ENCODE measurements at regions not wholly inside any gene's neighbourhood (a gene's known extent, or its start where the extent isn't known, plus 50 kb on each side); places are given as distances from the start of the nearest gene placed in this dataset.

- in situ Hi-C loops (cut with HindIII; ENCODE audit: low pct_ligation_motif_present, low sequenced_read_pairs) = no loop called here
- Histone ChIP-seq H3K27me3 (replicated peaks) (no peaks in the 10 kb centered on the region), H3K36me3 (replicated peaks) (no peaks in the 10 kb centered on the region), H3K4me3 (ENCODE audit: low read depth, low read length) (no peak overlapping the region), H3K27ac (no peak overlapping the region)
- DNase-seq = no peak
- no peak for TF ChIP-seq CTCF (IDR thresholded peaks at IDR 0.05; ENCODE audit: low read depth, low read length, missing control alignments)
Observed at GRCh38 chr4:58272311-58272710, 1162.1 kb upstream of the IGFBP7 start.

- TF ChIP-seq CTCF (IDR thresholded peaks at IDR 0.05; ENCODE audit: low read depth, low read length, missing control alignments) = no peak
- H3K36me3 ChIP-seq (replicated peaks) = no peaks in the 10 kb centered on the region
- no peak for DNase-seq
- no peaks in the 10 kb centered on the region for H3K27me3 ChIP-seq (replicated peaks)
- H3K27ac ChIP-seq = no peak overlapping the region
- no peak overlapping the region for H3K4me3 ChIP-seq (ENCODE audit: low read depth, low read length)
- in situ Hi-C loops (cut with HindIII; ENCODE audit: low pct_ligation_motif_present, low sequenced_read_pairs) = no loop called here
Observed at GRCh38 chr4:58265734-58266133, 1155.5 kb upstream of the IGFBP7 start.

GRCh38 chr4:58261526-58261925 is 1151.3 kb upstream of the IGFBP7 start:
- no peaks in the 10 kb centered on the region for H3K27me3 ChIP-seq (replicated peaks)
- DNase-seq = no peak
- H3K27ac ChIP-seq = no peak overlapping the region
- no peak for TF ChIP-seq CTCF (IDR thresholded peaks at IDR 0.05; ENCODE audit: low read depth, low read length, missing control alignments)
- no peak overlapping the region for H3K4me3 ChIP-seq (ENCODE audit: low read depth, low read length)
- H3K36me3 ChIP-seq (replicated peaks) = no peaks in the 10 kb centered on the region
- in situ Hi-C loops (cut with HindIII; ENCODE audit: low pct_ligation_motif_present, low sequenced_read_pairs) = no loop called here

GRCh38 chr4:58254291-58254690 is 1144.1 kb upstream of the IGFBP7 start:
- no peak overlapping the region for H3K27ac ChIP-seq
- in situ Hi-C loops (cut with HindIII; ENCODE audit: low pct_ligation_motif_present, low sequenced_read_pairs) = no loop called here
- H3K4me3 ChIP-seq (ENCODE audit: low read depth, low read length) = no peak overlapping the region
- H3K36me3 ChIP-seq (replicated peaks) = no peaks in the 10 kb centered on the region
- DNase-seq = no peak
- H3K27me3 ChIP-seq (replicated peaks) = no peaks in the 10 kb centered on the region
- no peak for TF ChIP-seq CTCF (IDR thresholded peaks at IDR 0.05; ENCODE audit: low read depth, low read length, missing control alignments)

GRCh38 chr4:58252656-58253055 is 1142.5 kb upstream of the IGFBP7 start:
- Histone ChIP-seq H3K36me3 (replicated peaks) (no peaks in the 10 kb centered on the region), H3K27me3 (replicated peaks) (no peaks in the 10 kb centered on the region), H3K4me3 (ENCODE audit: low read depth, low read length) (no peak overlapping the region), H3K27ac (no peak overlapping the region)
- no peak for DNase-seq
- TF ChIP-seq CTCF (IDR thresholded peaks at IDR 0.05; ENCODE audit: low read depth, low read length, missing control alignments) = no peak
- in situ Hi-C loops (cut with HindIII; ENCODE audit: low pct_ligation_motif_present, low sequenced_read_pairs) = no loop called here

- no peak for TF ChIP-seq CTCF (IDR thresholded peaks at IDR 0.05; ENCODE audit: low read depth, low read length, missing control alignments)
- in situ Hi-C loops (cut with HindIII; ENCODE audit: low pct_ligation_motif_present, low sequenced_read_pairs) = no loop called here
- H3K4me3 ChIP-seq (ENCODE audit: low read depth, low read length) = no peak overlapping the region
- no peaks in the 10 kb centered on the region for H3K36me3 ChIP-seq (replicated peaks)
- DNase-seq = no peak
- no peak overlapping the region for H3K27ac ChIP-seq
- no peaks in the 10 kb centered on the region for H3K27me3 ChIP-seq (replicated peaks)
Observed at GRCh38 chr4:58247792-58248191, 1137.6 kb upstream of the IGFBP7 start.

Measured in brain microvascular endothelial cell (primary cell).